Skin epidermis (tissue), 12 donors: ENCODE measurements at regions not wholly inside any gene's neighbourhood (a gene's known extent, or its start where the extent isn't known, plus 50 kb on each side); places are given as distances from the start of the nearest gene placed in this dataset.
"Not testable (repeated sequence)": the region's sequence is repeated elsewhere in the genome, so short reads cannot be mapped to it uniquely, and the experiment has no call there.

ENCODE experiments used
- H3K27ac ChIP-seq, 21 experiments: fragments of 200-600 bp; sonication (generic) in 11 of 21; one replicate each; pipeline ENCODE4 v1.5.0; 2020; ENCODE audit warnings: mild to moderate bottlenecking in 3 of 21, inconsistent platforms in 2 of 21, moderate library complexity in 2 of 21
- H3K4me3 ChIP-seq, 7 experiments: fragments of 200-600 bp; sonication (generic) in 2 of 7; one replicate each; pipeline ENCODE4 v1.5.0; 2020; ENCODE audit warnings: inconsistent platforms in 2 of 7, mild to moderate bottlenecking in 2 of 7, moderate library complexity in 1 of 7

DNA sequence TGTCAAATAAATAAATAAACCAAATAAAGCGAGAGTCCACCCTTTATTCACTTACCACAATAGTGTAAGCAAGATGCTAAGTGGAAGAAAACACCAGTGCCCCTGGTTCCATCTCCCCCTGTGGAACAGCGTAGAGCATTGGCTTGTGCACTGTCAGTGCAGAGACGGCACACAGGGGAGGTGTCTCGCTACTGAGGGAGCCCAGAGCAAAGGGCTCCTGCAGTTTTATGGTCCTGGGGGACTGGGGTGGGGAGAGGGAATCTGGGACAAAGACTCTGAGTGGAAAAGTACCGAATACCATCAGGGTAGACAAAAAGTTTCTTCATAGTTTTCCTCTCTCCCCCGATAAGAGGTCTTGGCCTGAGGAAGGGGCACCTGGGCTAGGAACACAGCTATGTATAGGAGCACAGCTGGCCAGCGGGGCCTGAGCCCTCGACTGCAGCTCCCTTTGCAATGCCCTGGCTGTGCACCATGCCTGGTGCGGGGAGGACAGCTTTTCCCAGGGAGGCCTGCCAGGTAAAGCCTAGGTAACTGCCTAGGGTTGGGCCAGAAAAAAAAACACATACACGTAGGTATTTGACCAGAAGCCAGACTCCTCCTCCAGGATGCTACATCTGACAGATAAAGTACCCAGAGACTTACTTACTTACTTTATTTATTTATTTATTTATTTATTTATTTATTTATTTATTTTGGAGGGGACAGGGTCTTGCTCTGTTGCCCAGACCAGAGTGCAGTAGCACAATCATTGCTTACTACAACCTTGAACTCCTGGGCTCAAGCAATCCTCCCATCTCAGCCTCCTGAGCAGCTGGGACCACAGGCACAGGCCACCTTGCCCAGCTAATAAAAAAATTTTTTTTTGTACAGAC is 88.8 kb upstream of the KIF5B start:
- H3K27ac ChIP-seq: peak overlapping the region in 6 of 21 experiments; percentile 9 to 44 (median 33)
- H3K4me3 ChIP-seq: no peak overlapping the region

DNA sequence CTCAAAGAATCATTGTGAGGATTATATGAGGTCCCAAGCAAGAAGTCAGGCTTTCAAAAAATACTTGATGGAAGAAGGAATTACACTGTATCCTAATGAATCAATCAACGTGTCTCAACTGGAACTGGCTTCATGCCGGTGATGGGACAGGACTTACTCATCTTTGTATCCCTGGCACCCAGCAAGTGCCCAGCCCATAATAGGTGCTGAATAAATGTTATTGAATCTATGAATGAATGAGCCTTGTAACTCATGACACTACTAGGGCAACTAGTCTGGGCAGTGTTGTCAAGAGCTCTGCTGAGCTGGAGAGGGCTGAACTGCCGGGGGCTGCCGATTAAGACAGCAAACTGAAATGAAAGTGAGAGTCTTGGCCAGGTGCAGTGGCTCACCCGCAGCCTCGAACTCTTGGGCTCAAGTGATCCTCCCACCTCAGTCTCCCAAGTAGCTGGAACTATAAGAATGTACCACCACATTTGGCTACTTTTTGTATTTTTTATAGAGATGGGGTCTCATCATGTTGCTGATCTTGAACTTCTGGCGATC is 87.2 kb upstream of the KIF5B start:
- Histone ChIP-seq H3K4me3 (no peak overlapping the region), H3K27ac (peak overlapping the region in 11 of 21 experiments; percentile 6 to 74 (median 58))

- Histone ChIP-seq H3K4me3 (no peak overlapping the region), H3K27ac (peak overlapping the region in 18 of 21 experiments; percentile 11 to 74 (median 52))
Measured at GRCh38 chr10:32142646-32143045, 86.4 kb upstream of the KIF5B start.

GRCh38 chr10:32141018-32141807 is 85.0 kb upstream of the KIF5B start:
- Histone ChIP-seq H3K4me3 (no peak overlapping the region), H3K27ac (peak overlapping the region in 20 of 21 experiments; percentile 17 to 79 (median 70))

DNA sequence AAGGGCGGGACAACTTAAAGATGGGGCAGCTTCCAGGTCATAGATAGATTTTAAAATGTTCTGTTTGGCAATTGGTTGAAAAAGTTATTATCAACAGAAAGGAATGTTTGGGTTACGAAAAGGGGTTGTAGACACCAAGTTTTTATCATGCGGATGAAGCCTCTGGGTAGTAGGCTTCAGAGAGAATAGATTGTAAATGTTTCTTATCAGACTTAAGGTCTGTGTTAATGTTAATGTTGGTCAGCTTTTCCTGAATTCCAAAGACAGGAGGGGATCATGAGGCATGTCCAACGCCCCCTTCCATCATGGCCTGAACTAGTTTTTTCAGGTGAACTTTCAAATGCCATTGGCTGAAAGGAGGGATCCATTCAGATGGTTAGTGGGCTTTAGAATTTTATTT is 84.2 kb upstream of the KIF5B start:
- Histone ChIP-seq H3K27ac (peak overlapping the region in 15 of 21 experiments; percentile 3 to 79 (median 73)), H3K4me3 (no peak overlapping the region)

DNA sequence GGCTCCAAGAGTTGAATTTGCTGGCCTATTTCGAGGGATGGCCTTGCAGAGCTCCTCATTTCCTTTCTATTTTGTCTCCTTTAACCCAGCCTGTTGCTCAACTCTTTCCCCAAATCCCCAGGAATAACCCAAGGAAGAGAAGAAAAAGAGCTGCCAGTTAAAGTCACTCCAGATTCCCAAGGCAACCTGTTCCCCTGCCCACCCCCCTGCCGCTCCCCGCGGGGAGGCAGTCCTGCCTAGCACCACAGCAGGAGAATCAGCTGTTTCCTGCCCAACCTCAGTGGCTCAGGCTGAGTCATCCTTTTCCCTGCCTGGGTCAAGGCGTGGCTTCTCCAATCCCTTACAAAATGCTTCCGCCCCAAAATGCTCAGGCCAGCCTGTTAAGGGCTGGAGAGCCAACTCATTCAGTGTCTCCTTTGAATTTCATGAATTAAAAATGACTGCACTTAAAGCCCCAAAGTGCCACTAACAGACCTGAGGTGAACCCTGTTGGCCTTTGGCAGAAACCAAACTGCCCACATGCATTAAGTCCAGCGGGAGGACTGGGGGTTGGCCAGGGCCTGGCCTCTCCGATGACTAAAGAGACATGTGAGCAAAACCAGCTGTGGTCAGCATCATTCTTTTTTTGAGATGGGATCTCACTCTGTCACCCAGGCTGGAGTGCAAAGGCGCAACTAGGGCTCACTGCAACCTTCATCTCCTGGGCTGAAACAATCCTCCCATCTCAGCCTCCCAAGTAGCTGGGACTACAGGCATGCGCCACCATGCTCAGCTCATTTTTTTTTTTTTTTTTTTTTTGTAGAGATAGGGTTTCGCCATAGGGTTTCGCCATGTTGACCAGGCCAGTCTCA is 83.2 kb upstream of the KIF5B start:
- Histone ChIP-seq H3K4me3 (no peak overlapping the region), H3K27ac (peak overlapping the region in 20 of 21 experiments; percentile 2 to 81 (median 72))

GRCh38 chr10:32136927-32137326 is 80.7 kb upstream of the KIF5B start:
- H3K27ac ChIP-seq: peak overlapping the region in 1 of 21 experiments; percentile 58
- H3K4me3 ChIP-seq: not testable (repeated sequence)

DNA sequence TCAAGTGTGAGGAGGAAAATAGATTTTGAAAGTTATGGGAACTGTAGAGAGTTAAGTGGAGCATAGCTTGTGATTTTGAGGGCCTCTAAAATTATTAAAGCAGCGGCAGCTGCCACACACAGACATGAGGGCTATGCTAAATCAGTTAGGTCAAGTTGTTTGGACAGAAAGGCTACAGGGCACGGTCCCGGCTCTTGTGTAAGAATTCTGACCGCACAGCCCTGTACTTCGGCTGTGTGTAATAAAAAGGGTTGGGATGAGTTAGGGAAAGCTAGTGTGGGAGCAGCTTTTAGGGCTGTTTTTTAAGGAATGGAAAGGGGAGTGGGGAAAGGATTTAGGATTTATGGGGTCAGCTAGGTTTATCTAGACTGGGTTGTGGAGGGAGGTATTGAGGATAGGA is 79.6 kb upstream of the KIF5B start:
- not testable (repeated sequence) for H3K4me3 ChIP-seq, H3K27ac ChIP-seq

DNA sequence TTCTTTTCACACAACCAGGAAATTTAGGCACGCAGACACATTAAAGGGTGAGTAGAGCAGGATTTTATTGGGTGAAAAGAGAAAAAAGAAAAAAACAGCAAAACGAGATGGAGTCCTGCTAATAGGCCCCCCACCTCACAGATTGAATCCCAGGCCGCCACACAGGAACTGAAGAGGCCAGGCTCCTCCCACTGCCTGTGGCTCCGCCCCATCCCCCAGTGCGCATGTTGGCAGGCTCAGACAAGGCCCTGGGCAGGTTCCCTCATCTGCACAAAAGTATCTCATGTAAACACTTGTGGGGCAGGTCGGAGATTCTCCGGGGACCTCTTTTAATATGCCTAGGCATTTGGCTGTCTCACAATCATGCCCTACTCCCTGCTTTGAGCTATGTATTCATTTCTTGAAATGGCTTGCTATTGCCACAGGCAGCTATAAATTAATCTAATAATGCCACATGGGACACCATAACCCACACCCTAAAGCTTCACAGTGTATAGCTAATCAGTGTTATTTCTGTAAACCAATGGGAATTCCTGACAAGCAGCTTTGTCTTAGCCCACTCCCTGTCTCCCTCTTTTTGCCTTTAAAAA is 76.2 kb upstream of the KIF5B start:
- no peak overlapping the region for H3K27ac ChIP-seq

DNA sequence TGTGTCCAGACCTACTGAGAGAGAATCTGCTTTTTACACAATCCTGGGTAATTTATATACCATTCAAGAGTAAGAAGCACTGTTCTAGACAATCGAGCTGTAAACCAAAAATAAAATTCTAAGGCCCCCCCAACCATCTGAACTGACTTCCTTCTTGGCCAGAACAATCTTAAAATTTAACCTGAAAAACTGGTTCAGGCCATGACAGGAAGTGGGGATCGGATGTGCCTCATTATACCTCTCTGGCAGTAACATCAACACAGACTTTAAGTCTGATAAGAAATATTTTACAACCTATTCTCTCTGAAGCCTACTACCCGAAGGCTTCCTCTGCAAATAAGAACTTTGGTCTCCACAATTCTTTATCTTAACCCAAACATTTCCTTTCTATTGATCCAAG is 75.2 kb upstream of the KIF5B start:
- no peak overlapping the region for H3K4me3 ChIP-seq
- no peak overlapping the region for H3K27ac ChIP-seq

More for the DNA sequence above, 76.2 kb upstream of the KIF5B start:
- no peak overlapping the region for H3K4me3 ChIP-seq

GRCh38 chr10:32130788-32131187 is 74.6 kb upstream of the KIF5B start:
- Histone ChIP-seq H3K4me3 (no peak overlapping the region), H3K27ac (no peak overlapping the region)

GRCh38 chr10:32125023-32125422 is 68.8 kb upstream of the KIF5B start:
- no peak overlapping the region for H3K27ac ChIP-seq
- H3K4me3 ChIP-seq: no peak overlapping the region

GRCh38 chr10:32123021-32123420 is 66.8 kb upstream of the KIF5B start:
- Histone ChIP-seq H3K27ac (no peak overlapping the region), H3K4me3 (no peak overlapping the region)

GRCh38 chr10:32121648-32122047 is 65.4 kb upstream of the KIF5B start:
- Histone ChIP-seq H3K4me3 (no peak overlapping the region), H3K27ac (no peak overlapping the region)

DNA sequence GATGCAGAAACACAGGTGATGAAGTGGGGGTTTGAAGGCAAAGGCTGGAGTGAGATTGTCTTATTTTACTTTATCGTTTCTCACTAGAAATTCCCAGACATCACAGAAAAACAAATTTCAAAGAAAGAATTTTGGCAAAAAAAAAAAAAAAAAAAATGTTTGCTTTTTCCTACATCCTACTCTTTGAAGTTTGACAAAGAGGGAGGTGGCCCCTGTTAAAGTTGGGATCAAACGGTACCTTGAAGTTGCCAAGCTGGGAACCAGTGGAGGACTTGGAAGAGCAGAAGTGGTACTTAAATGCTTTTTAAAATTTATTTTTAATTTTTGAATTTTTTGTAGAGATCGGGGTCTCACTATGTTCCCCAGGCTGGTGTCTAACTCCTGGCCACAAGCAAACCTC is 63.9 kb upstream of the KIF5B start:
- Histone ChIP-seq H3K27ac (no peak overlapping the region), H3K4me3 (no peak overlapping the region)

DNA sequence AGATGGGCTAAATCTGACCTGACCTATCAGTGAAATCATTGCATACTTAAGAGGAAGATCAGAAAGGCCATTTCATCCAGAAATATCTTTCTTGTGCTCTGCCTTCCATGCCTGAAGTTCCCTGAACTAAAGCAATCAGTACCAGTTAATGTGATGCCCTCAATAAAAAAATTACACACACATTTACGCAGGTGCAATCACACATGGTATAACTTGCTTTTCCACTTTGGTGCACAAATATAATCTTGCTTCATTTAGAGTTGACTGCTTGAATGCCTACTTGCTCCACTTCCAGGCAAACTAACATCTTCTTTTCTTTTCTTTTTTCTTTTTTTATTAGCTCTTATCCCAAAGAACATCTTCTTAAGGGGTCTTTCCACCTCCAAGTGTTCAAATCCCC is 58.3 kb upstream of the KIF5B start:
- no peak overlapping the region for H3K4me3 ChIP-seq
- no peak overlapping the region for H3K27ac ChIP-seq

DNA sequence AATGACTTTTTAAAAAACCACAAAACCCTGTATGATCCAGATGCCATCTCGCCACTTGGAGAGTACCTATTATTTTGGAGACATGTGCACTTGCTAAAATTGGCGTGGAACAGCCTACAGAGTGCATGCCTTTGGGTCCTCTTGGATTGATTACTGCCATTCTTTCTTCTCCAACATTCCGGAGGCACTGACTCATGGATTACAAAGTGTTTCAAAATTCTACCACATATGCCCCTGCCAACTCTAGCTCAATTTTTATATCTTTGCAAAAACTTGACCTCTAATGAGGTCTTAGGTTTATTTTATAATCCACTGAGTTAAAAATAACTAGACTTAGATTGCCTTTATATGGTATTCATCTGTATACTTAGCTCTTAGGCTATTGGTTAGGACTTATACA is 55.8 kb upstream of the KIF5B start:
- H3K4me3 ChIP-seq: no peak overlapping the region
- H3K27ac ChIP-seq: no peak overlapping the region

GRCh38 chr10:32111585-32111984 is 55.4 kb upstream of the KIF5B start:
- Histone ChIP-seq H3K27ac (no peak overlapping the region), H3K4me3 (no peak overlapping the region)

DNA sequence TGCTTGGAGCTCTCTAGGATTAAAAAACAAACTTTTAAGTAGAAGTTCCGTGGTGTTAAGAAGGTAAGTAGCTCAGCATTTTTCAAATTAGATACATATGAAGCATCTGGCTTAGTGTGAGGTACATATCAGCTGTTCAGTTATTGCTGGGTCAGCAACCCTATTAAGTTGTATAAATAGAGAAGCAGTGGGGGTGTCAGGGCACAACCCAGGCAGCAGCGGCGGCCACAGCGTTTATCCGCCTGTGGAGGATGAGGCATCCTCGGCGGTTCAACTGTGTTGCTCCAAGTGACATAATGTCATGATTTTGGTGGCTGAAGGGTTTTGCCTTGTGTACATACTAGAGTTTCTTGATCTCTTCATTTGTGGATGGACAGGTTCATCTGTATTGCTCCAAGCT is 54.6 kb upstream of the KIF5B start:
- Histone ChIP-seq H3K27ac (no peak overlapping the region), H3K4me3 (no peak overlapping the region)
